ENCODE measurements at regions not wholly inside any gene's neighbourhood (a gene's known extent, or its start where the extent isn't known, plus 50 kb on each side); places are given as distances from the start of the nearest gene placed in this dataset.
"Not testable (repeated sequence)": the region's sequence is repeated elsewhere in the genome, so short reads cannot be mapped to it uniquely, and the experiment has no call there.

GRCh38 chr13:110967156-110967855 lies 52.4 kb upstream of the ANKRD10 start:
- H3K27me3 ChIP-seq (ENCODE audit: control insufficient read depth in 1 of 2, insufficient read depth in 2 of 2, low read length in 2 of 2); H3K9ac ChIP-seq (ENCODE audit: low read depth in 1 of 2, low read length in 2 of 2); H3K27ac ChIP-seq (ENCODE audit: low read depth, low read length); H3K4me1 ChIP-seq (ENCODE audit: control insufficient read depth in 1 of 2, insufficient read depth in 2 of 2, low read length in 2 of 2); H3K4me3 ChIP-seq (ENCODE audit: low read depth in 1 of 2, low read length in 2 of 2); H3K36me3 ChIP-seq (ENCODE audit: control insufficient read depth in 1 of 2, insufficient read depth in 2 of 2, low read length in 2 of 2): not testable (repeated sequence)
- peaks cover 11 to 14% of the 10 kb centered on the region in 2 donors for H3K9me3 ChIP-seq (ENCODE audit: control insufficient read depth in 1 of 2, low read length in 2 of 2)

DNA sequence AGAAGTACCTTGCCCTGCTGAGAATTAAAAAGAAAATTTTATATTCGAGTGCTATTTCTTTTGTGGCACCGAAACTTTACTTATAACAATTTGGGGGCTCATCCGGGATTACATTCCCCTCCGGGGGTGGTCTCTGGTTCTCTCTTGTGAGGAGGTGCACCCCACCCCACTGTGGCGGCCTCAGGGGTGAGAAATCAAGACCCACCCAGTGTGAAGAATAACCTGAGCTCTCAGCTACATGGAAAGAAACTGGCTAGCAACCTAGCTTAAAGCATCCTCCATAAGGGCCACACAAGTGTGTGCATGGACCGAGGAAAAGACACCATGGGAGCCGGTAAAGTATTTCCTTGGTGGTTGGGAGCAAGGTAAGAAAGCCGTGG lies 50.9 kb upstream of the ANKRD10 start:
- Histone ChIP-seq H3K36me3 (ENCODE audit: control insufficient read depth in 1 of 2, insufficient read depth in 2 of 2, low read length in 2 of 2) (no peaks in the 10 kb centered on the region), H3K9me3 (ENCODE audit: control insufficient read depth in 1 of 2, low read length in 2 of 2) (peaks cover 11 to 14% of the 10 kb centered on the region in 2 donors), H3K4me1 (ENCODE audit: control insufficient read depth in 1 of 2, insufficient read depth in 2 of 2, low read length in 2 of 2) (peaks cover 0 to 7% of the 10 kb centered on the region in 2 donors), H3K27ac (ENCODE audit: low read depth, low read length) (no peak overlapping the region), H3K9ac (ENCODE audit: low read depth in 1 of 2, low read length in 2 of 2) (no peak overlapping the region), H3K4me3 (ENCODE audit: low read depth in 1 of 2, low read length in 2 of 2) (no peak overlapping the region), H3K27me3 (ENCODE audit: control insufficient read depth in 1 of 2, insufficient read depth in 2 of 2, low read length in 2 of 2) (no peaks in the 10 kb centered on the region)

GRCh38 chr13:110965038-110965754 lies 50.3 kb upstream of the ANKRD10 start:
- no peaks in the 10 kb centered on the region for H3K36me3 ChIP-seq (ENCODE audit: control insufficient read depth in 1 of 2, insufficient read depth in 2 of 2, low read length in 2 of 2)
- H3K27ac ChIP-seq (ENCODE audit: low read depth, low read length), result no peak overlapping the region
- no peaks in the 10 kb centered on the region for H3K27me3 ChIP-seq (ENCODE audit: control insufficient read depth in 1 of 2, insufficient read depth in 2 of 2, low read length in 2 of 2)
- H3K4me1 ChIP-seq (ENCODE audit: control insufficient read depth in 1 of 2, insufficient read depth in 2 of 2, low read length in 2 of 2), result peaks cover 0 to 7% of the 10 kb centered on the region in 2 donors
- no peak overlapping the region for H3K4me3 ChIP-seq (ENCODE audit: low read depth in 1 of 2, low read length in 2 of 2)
- H3K9ac ChIP-seq (ENCODE audit: low read depth in 1 of 2, low read length in 2 of 2), result no peak overlapping the region
- peaks cover 11 to 14% of the 10 kb centered on the region in 2 donors for H3K9me3 ChIP-seq (ENCODE audit: control insufficient read depth in 1 of 2, low read length in 2 of 2)
